NCI-H345 (cell line): ENCODE measurements at regions not wholly inside any gene's neighbourhood (a gene's known extent, or its start where the extent isn't known, plus 50 kb on each side); places are given as distances from the start of the nearest gene placed in this dataset.
A peak's percentile ranks its signal among the peaks of the same experiment; 100 is the strongest.
"Not testable (repeated sequence)": the region's sequence is repeated elsewhere in the genome, so short reads cannot be mapped to it uniquely, and the experiment has no call there.

ENCODE experiments used
- DNase-seq: peaks from one replicate; lab custom pipeline; 2025; lab: John Stamatoyannopoulos, UW

DNA sequence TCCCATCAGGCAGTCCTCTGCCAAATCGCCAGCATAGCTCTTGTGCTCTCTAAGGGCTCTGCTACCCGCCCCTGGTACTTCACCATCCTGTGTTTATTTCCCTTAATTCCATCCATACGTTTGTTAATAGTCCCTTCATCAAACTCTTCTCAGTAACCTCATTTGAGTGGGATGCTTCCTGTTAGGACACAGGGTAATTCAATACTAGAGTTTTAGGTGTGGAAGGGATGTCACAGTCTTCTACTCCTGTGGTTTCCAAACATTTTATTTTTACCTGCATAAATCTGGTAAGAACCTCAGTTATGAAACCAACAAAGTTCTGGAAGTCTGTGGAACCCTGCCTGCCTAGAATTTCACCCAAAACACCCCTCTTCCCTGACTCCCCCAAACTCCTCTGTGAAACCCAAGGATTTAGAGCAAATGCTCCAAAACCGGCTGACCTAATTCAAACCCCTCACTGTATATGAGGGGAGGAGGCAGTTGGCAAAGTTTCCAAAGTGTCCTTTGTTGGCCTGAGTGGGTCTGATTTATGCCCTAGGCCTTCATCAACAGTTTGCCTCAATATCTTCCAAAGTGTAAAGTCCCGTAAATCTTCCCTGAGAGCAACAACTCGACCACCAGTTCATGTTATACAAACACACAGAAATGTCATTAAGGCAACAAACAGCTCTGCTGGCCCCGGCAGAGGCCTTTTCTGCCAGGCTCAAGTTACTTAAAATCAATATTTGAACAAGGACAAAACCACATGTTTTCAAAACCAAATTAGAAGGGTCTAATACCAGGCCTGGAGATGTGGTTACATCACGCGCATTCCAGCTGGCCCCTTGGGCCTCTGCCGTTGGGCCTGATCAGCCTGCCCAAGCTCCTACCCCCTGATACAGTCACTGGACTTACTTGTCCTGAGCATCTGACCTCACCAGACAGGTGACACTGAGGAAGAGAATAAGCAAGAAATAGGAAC lies 82.4 kb upstream of the FGGY start:
- DNase-seq, result peak; percentile 65

GRCh38 chr1:59215766-59216291 lies 81.1 kb upstream of the FGGY start:
- DNase-seq, result no peak

DNA sequence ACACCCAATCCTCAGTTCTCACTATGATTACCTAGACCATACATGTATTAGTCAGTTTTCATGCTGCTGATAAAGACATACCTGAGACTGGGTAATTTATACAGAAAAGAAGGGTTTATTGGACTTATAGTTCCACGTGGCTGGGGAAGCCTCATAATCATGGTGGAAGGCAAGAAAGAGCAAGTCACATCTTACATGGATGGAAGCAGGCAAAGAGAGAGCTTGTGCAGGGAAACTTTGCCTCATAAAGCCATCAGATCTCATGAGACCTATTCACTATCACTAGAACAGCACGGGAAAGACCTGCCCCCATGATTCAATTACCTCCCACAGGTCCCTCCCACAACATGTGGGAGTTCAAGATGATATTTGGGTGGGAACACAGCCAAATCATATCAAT lies 79.5 kb upstream of the FGGY start:
- DNase-seq, result not testable (repeated sequence)

DNA sequence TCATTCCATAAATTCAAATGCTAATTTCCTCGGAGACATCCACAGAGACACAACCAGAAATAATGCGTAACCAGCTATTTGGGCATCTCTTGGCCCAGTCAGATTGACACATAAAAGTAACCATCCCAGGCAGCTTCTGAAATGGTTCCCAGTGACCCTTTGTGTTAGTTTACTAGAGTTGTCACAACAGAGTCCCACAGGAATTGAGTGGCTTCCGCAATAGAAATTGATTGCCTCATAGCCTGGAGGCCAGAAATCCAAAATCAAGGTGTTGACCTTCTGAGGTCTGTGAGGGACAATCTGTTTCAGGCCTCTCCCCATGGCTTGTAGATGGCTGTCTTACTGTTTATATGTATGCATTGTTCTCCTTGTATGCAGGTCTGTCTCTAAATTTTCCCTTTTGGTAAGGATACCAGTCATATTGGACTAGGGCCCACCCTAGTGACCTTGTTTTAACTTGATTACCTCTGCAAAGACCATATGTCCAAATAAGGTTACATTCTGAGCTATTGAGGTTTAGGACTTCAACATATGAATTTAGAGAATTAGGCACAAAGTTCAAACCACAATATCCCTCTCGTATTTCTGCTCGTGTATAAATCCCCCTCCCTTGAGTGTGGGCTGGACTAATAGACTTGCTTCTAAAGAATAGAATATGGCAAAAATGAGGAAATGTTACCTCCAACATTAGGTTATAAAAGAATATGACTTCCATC lies 78.2 kb upstream of the FGGY start:
- no peak for DNase-seq

DNA sequence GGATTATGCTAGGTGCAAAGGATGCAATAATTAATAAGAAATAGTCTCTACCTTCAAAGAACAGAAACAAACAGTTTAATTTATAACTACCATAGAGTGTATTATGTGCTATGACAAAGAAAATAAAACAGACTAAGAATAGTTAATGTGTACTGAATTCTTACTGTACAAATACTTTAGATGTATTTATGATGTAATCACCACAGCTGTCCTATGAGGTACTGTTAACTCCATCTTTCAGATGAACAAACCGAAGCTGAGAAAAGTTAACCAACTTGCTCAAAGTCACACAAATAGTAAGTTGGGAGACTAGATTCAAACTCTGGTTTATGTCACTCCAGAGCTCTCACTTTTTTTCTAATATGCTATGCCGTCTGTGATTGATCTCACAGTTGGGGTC lies 77.0 kb upstream of the FGGY start:
- no peak for DNase-seq

GRCh38 chr1:59220356-59220755 lies 76.5 kb upstream of the FGGY start:
- no peak for DNase-seq

DNA sequence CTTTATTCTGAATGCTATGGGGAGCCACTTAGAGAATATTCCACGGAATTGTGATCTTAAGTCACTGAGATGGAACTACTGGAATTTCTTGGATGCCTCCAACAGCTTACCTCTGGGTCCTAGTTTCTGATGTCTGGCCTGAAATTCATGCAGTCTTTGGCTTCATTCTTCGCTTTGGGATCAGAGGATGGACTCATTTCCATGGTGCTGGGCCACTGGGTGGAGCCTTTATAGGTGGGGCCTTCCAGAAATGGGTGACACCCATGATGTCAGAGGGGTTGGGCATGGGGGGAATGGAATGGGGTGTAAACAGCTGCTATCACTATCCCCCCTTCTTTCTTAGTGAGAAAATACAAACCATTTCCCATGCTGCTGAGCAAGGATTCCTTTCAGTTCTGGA lies 73.7 kb upstream of the FGGY start:
- no peak for DNase-seq

DNA sequence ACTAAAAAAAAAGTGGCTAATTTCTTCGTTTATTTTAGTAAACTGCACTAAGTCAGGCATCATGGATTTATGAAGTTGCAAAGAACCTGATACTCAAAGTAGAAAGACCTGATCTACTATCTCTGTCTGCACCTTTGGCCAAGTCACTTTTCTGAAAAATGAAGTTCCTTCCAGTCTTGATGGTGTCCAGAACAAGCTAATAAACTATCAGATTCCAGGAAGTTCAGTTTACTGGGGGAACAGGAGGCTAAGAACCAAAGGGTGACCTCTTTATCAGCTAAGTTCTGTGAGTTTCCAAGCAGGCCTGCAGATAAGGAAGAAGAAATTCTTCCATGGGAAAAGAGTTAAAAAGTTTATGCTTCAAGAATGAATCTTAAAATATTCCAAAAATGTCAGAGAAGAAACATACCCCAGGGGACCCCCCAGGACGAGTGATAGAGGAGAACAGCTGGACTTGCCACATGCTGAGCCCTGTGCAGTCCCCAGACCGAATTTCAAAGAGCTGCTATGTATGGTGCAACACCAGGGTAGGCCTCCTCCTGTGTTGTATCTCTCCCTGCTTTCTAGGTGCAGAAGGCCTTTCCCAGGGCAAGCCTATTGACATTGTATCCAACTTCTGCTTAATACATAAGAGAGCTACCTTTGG lies 72.8 kb upstream of the FGGY start:
- no peak for DNase-seq

- no peak for DNase-seq
Observed at GRCh38 chr1:59225594-59226316, 71.1 kb upstream of the FGGY start.

DNA sequence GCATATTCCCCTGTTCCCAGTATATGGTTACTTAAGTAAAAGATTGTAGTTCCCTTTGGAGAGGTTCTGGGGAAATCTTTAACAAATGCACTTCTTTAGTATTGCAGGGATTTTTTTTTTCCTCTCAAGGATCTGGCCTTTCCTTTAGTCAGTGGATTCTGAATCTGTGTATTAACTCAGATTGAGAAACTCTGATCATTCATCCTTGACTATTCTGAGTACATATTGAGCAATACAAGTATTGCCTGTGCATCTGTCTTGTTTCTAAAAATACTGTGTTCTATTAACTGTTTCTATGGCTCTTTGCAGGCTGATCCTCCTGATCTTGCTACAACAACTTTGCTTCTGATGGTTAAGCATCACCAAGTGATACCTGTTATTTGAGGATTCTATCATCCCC lies 67.8 kb upstream of the FGGY start:
- no peak for DNase-seq

GRCh38 chr1:59230622-59231021 lies 66.3 kb upstream of the FGGY start:
- no peak for DNase-seq

DNA sequence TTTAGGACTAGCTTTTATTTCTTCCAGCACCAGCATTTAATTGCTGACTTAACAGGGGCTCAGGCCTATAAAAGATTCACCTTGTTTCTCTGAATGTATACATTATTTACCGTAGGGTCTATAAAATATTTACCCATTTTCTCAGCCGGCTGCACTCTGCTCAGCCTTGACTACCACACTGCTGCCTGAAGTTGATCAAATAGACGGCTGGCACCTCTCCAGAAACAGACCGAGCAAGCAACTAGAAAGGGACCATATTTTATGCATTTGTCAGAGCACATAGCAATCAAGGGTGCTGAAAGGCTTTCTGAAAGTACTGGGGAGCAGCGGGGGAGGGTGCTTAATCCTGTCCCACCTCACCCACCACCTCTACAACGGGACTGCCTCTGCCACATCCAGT lies 64.7 kb upstream of the FGGY start:
- peak; percentile 96 for DNase-seq

DNA sequence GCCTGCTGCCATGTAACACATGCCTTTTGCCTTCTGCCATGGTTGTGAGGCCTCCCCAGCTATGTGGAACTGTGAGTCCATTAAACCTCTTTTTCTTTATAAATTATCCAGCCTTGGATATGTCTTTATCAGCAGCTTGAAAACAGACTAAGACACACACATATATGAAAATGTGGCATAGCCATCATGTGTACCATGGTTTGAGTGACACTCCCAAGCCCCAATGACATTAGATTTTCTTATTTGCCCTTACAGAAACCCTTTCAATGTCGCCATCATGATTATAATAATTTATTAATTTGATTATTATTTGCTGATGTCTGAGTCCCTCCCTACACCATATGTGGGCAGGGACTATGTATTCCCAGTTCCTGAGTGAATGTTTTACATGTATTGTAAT lies 63.5 kb upstream of the FGGY start:
- no peak for DNase-seq

GRCh38 chr1:59236721-59237545 lies 60.0 kb upstream of the FGGY start:
- no peak for DNase-seq

GRCh38 chr1:59237900-59238299 lies 59.0 kb upstream of the FGGY start:
- no peak for DNase-seq

GRCh38 chr1:59238333-59238934 lies 58.5 kb upstream of the FGGY start:
- no peak for DNase-seq

DNA sequence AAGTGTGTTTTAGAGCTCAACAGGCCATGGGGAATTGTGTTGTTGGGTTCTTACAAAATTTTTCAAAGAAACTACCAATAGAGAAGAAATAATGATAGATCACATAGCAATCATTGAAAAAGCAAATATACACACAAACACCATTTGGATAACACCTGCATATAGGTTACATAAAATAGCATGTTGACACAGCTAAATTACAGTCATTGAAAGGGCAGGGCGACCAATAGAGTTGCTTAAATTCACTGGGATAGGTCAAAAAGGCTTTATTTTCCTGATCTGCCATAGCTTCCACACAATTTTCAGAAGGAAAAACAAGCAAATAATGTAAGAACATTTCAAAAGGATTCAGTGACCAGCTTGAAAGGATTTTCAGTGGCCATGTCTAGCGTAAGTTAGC lies 57.9 kb upstream of the FGGY start:
- peak; percentile 14 for DNase-seq

GRCh38 chr1:59241909-59242308 lies 55.0 kb upstream of the FGGY start:
- DNase-seq, result no peak

GRCh38 chr1:59242370-59242769 lies 54.5 kb upstream of the FGGY start:
- no peak for DNase-seq

GRCh38 chr1:59243550-59243949 lies 53.3 kb upstream of the FGGY start:
- DNase-seq, result peak; percentile 63

DNA sequence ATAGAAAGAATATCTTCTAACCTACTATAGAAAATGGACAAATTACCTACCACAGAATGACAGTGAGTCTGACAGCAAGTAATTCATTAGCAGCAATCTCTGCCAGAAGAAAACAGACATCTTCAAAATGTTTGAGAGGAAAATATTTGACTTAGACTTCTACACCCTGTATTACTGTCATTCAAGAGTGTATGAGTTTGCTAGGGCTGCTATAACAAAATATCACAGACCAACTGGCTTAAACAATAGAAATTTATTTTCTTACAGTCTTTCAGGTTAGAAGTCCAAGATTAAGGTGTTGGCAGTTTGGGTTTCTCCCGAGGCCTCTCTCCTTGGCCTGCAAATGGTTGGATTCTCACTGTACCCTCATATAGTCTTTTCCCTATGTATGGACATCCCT lies 52.9 kb upstream of the FGGY start:
- no peak for DNase-seq
